Trophoblast cell (in vitro differentiated cells and primary cell): ENCODE measurements at regions not wholly inside any gene's neighbourhood (a gene's known extent, or its start where the extent isn't known, plus 50 kb on each side); places are given as distances from the start of the nearest gene placed in this dataset.

Experiments used
- DNase-seq, 2 donors: peaks; one replicate each; pipeline ENCODE4 v3.0.0-alpha.2; 2016
- H2AFZ ChIP-seq: 2 replicates; pipeline ENCODE4 v1.6.1; 2013; ENCODE audit warnings: low read length, moderate library complexity, mild to moderate bottlenecking; ENCODE audit not compliant: insufficient read depth, poor library complexity
- H2AK5ac ChIP-seq: 2 replicates; pipeline ENCODE4 v1.6.1; 2013; ENCODE audit warnings: mild to moderate bottlenecking, low read length
- H2BK120ac ChIP-seq: 2 replicates; pipeline ENCODE4 v1.6.1; 2013; ENCODE audit warnings: low read length, mild to moderate bottlenecking, moderate library complexity; ENCODE audit not compliant: insufficient read depth, poor library complexity
- H2BK12ac ChIP-seq: 2 replicates; pipeline ENCODE4 v1.6.1; 2013; ENCODE audit warnings: mild to moderate bottlenecking, low read length, moderate library complexity
- H2BK5ac ChIP-seq: 2 replicates; pipeline ENCODE4 v1.6.1; 2013; ENCODE audit warnings: low read length, low read depth, moderate library complexity, mild to moderate bottlenecking; ENCODE audit not compliant: poor library complexity
- H3K14ac ChIP-seq: 2 replicates; pipeline ENCODE4 v1.6.1; 2013; ENCODE audit warnings: mild to moderate bottlenecking, low read length
- H3K18ac ChIP-seq: 2 replicates; pipeline ENCODE4 v1.6.1; 2013; ENCODE audit warnings: mild to moderate bottlenecking, low read length
- H3K23ac ChIP-seq: 2 replicates; pipeline ENCODE4 v1.6.1; 2013; ENCODE audit warnings: low read length
- H3K27ac ChIP-seq: 2 replicates; pipeline ENCODE4 v1.5.1; 2013; ENCODE audit warnings: low read depth, mild to moderate bottlenecking, inconsistent platforms, low read length, moderate library complexity
- H3K27me3 ChIP-seq: 2 replicates; pipeline ENCODE4 v1.6.1; 2013; ENCODE audit warnings: inconsistent platforms, mild to moderate bottlenecking, low read length, moderate library complexity; ENCODE audit not compliant: insufficient read depth
- H3K36me3 ChIP-seq, 2 experiments: 1 replicate in 1 of 2; 2 replicates in 1 of 2; pipeline ENCODE4 v1.6.1; 2013; ENCODE audit warnings: low read length in 2 of 2, mild to moderate bottlenecking in 2 of 2, moderate library complexity in 1 of 2; ENCODE audit not compliant: insufficient read depth in 2 of 2, control insufficient read depth in 1 of 2
- H3K4ac ChIP-seq: 2 replicates; pipeline ENCODE4 v1.6.1; 2013; ENCODE audit warnings: low read depth, mild to moderate bottlenecking, low read length, moderate library complexity
- H3K4me1 ChIP-seq, 2 experiments: 1 replicate in 1 of 2; 2 replicates in 1 of 2; pipeline ENCODE4 v1.6.1; 2013; ENCODE audit warnings: low read length in 2 of 2, mild to moderate bottlenecking in 2 of 2, moderate library complexity in 1 of 2; ENCODE audit not compliant: insufficient read depth in 2 of 2, control insufficient read depth in 1 of 2
- H3K4me2 ChIP-seq: 2 replicates; pipeline ENCODE4 v1.6.1; 2013; ENCODE audit warnings: inconsistent platforms, mild to moderate bottlenecking, low read length, moderate library complexity
- H3K4me3 ChIP-seq: 2 replicates; pipeline ENCODE4 v1.5.1; 2013; ENCODE audit warnings: mild to moderate bottlenecking, low read depth, low read length, inconsistent platforms
- H3K79me1 ChIP-seq: one replicate; pipeline ENCODE4 v1.6.1; 2013; ENCODE audit warnings: low read length
- H3K79me2 ChIP-seq: 2 replicates; pipeline ENCODE4 v1.6.1; 2013; ENCODE audit warnings: low read length, mild to moderate bottlenecking; ENCODE audit not compliant: control insufficient read depth, insufficient read depth, poor library complexity
- H3K9ac ChIP-seq: 2 replicates; pipeline ENCODE4 v1.6.1; 2013; ENCODE audit warnings: mild to moderate bottlenecking, low read length
- H3K9me3 ChIP-seq: 2 replicates; pipeline ENCODE4 v1.6.1; 2013; ENCODE audit warnings: low read depth, mild to moderate bottlenecking, control low read depth, inconsistent platforms, low read length; ENCODE audit not compliant: insufficient read depth
- H4K12ac ChIP-seq: 2 replicates; pipeline ENCODE4 v1.6.1; 2013; ENCODE audit warnings: low read depth, mild to moderate bottlenecking, low read length, moderate library complexity
- H4K8ac ChIP-seq: 2 replicates; pipeline ENCODE4 v1.6.1; 2013; ENCODE audit warnings: low read depth, mild to moderate bottlenecking, low read length, moderate library complexity
- H4K91ac ChIP-seq: one replicate; pipeline ENCODE4 v1.6.1; 2013; ENCODE audit warnings: low read depth, mild to moderate bottlenecking, low read length, moderate library complexity
- WGBS: extraction: QIAGEN DNeasy Blood & Tissue Kit; methylation state at CpG from one replicate; pipeline ENCODE4 v1.1.7; 2013; ENCODE audit warnings: missing lambda C conversion rate; ENCODE audit not compliant: insufficient read length, insufficient coverage; ENCODE audit errors: extremely low coverage; 5-methylcytosine and 5-hydroxymethylcytosine counted together

DNA sequence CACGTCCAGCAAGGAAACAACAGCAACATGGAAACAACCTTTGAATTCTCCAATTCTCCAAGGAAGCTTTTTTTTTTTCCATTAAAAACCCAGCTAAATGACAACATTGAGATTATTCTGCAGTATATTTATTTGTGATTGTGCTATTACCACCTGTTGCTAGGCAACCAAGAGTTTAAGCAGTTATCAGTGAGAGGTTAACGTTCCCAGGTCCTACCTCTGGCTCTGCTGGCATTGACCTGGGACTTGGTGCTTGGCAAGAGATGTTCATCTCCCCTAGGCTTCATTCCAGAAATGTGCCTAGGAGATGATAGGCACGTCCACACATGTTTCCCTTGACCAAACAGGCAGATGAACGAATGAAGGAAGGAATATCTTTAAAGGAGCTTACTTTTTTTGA is 157.0 kb downstream of the TDRD15 start:
- Histone ChIP-seq H3K9ac (no peak overlapping the region), H3K23ac (no peak overlapping the region), H2AK5ac (no peak overlapping the region), H2BK120ac (no peak overlapping the region), H2BK5ac (no peak overlapping the region), H3K79me2 (no peaks in the 10 kb centered on the region), H3K27ac (no peak overlapping the region), H4K12ac (no peak overlapping the region), H2AFZ (no peak overlapping the region), H3K4me3 (no peak overlapping the region), H4K8ac (no peak overlapping the region), H4K91ac (peak overlapping the region; percentile 16), H3K9me3 (no peaks in the 10 kb centered on the region), H3K4me1 (peaks cover 7 to 9% of the 10 kb centered on the region in 2 experiments), H3K36me3 (no peaks in the 10 kb centered on the region), H3K27me3 (no peaks in the 10 kb centered on the region), H3K4me2 (no peak overlapping the region), H3K18ac (no peak overlapping the region), H3K4ac (no peak overlapping the region), H2BK12ac (no peak overlapping the region), H3K79me1 (peaks cover 3% of the 10 kb centered on the region), H3K14ac (no peak overlapping the region)
- WGBS, result no CpG with 5 or more reads among the region's 4 CpGs
- DNase-seq, result no peak

DNA sequence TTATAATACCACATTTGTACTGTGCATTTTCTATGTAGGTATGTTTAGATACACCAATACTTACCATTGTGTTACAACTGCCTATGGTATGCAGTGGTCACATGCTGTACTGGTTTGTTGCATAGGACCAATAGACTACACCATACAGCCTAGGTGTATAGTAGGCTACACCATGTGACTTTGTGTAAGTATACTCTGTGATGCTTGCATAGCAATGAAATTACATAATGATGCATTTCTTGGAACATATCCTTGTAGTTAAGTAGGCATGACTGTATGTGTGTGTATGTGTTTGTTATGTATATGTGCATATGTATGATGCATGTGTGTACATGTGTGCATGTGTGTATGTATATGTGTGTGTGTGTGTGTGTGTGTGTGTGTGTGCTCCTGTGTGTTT is 157.6 kb downstream of the TDRD15 start:
- Histone ChIP-seq H3K14ac (no peak overlapping the region), H2BK120ac (no peak overlapping the region), H3K79me1 (peaks cover 3% of the 10 kb centered on the region), H3K18ac (no peak overlapping the region), H3K23ac (no peak overlapping the region), H2AK5ac (no peak overlapping the region), H4K8ac (no peak overlapping the region), H3K27ac (peak overlapping the region; percentile 73), H2BK12ac (no peak overlapping the region), H2AFZ (no peak overlapping the region), H3K9me3 (no peaks in the 10 kb centered on the region), H3K4me1 (peaks cover 7 to 9% of the 10 kb centered on the region in 2 experiments), H3K4me3 (no peak overlapping the region), H3K4me2 (peak overlapping the region; percentile 20), H4K12ac (no peak overlapping the region), H3K27me3 (no peaks in the 10 kb centered on the region), H3K36me3 (no peaks in the 10 kb centered on the region), H3K79me2 (no peaks in the 10 kb centered on the region), H3K9ac (no peak overlapping the region), H4K91ac (no peak overlapping the region), H2BK5ac (no peak overlapping the region), H3K4ac (no peak overlapping the region)
- peak in 1 of 2 donors; percentile 20 for DNase-seq

DNA sequence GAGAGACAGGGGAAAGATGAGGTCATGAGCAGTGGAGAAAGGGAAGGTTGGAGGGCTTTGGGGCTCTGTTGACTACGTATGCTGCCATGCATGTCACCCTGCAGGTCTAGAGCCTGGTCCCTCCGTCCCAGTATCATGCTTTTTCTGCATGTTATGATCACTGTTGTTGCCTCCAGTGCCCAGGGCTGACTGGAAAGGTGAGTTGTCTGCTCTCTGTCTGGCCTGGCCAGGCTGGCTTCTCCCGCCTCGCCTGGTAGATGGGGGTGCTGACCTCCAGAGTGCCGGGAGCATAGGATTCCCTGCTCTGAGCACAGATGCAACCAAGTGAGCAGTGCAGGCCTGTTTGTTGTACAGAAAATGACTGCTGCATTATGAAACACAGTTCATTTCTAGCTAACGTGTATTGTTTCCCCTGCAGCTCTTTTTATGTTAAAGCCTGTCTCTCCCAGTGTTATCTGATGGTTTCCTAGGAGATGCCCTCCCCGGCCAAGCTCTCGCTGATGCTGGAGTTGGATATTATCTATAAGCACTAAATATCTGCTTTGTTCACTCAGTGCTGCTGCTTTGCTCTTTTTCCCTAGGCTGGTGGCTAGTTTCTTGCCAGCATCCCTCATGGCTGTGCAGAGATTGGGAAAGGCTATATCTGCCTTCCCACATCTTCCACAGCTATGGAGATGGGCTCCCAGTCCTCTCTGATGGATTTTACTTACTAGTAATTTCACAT is 158.2 kb downstream of the TDRD15 start:
- no CpG with 5 or more reads among the region's 8 CpGs for WGBS
- no peak overlapping the region for H2AFZ ChIP-seq
- H3K27ac ChIP-seq, result peak overlapping the region; percentile 73
- peaks cover 3% of the 10 kb centered on the region for H3K79me1 ChIP-seq
- H3K36me3 ChIP-seq, result no peaks in the 10 kb centered on the region
- H2BK12ac ChIP-seq, result no peak overlapping the region
- H2BK120ac ChIP-seq, result no peak overlapping the region
- no peak overlapping the region for H2AK5ac ChIP-seq
- H3K9me3 ChIP-seq, result no peaks in the 10 kb centered on the region
- H4K12ac ChIP-seq, result no peak overlapping the region
- H3K14ac ChIP-seq, result no peak overlapping the region
- DNase-seq, result peak in 1 of 2 donors; percentile 19
- H2BK5ac ChIP-seq, result no peak overlapping the region
- peak overlapping the region; percentile 20 for H3K4me2 ChIP-seq
- H3K79me2 ChIP-seq, result no peaks in the 10 kb centered on the region
- no peak overlapping the region for H3K9ac ChIP-seq
- H3K27me3 ChIP-seq, result no peaks in the 10 kb centered on the region
- H3K4ac ChIP-seq, result no peak overlapping the region
- H3K4me1 ChIP-seq, result peaks cover 7 to 9% of the 10 kb centered on the region in 2 experiments
- H4K8ac ChIP-seq, result no peak overlapping the region
- no peak overlapping the region for H3K23ac ChIP-seq
- no peak overlapping the region for H3K18ac ChIP-seq
- H4K91ac ChIP-seq, result no peak overlapping the region
- no peak overlapping the region for H3K4me3 ChIP-seq

DNA sequence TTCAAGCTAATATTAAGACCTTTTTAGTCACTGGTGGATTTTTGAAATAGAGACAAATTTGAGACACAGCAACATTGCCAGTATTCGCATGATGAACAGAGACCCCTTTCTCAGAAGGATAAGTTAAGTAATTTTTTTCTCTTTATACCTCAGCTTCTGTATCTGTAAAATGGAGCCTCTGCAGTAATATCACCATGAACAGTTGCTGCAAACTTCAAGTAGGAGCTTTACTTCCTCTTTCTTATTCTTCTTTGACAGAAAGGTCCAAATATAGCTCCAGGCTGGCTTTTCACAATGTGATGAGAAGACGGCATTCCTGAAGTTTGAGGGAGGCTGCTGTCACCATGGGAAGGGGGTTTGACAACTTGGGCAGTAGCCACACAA is 158.7 kb downstream of the TDRD15 start:
- Histone ChIP-seq H3K9ac (no peak overlapping the region), H4K91ac (no peak overlapping the region), H4K12ac (no peak overlapping the region), H3K27ac (peak overlapping the region; percentile 31), H3K18ac (no peak overlapping the region), H3K9me3 (no peaks in the 10 kb centered on the region), H2BK12ac (no peak overlapping the region), H4K8ac (no peak overlapping the region), H2AFZ (no peak overlapping the region), H2BK5ac (no peak overlapping the region), H3K79me2 (no peaks in the 10 kb centered on the region), H2AK5ac (no peak overlapping the region), H3K4me2 (no peak overlapping the region), H3K4me1 (peaks cover 7 to 9% of the 10 kb centered on the region in 2 experiments), H3K4me3 (no peak overlapping the region), H3K14ac (no peak overlapping the region), H3K36me3 (no peaks in the 10 kb centered on the region), H3K23ac (no peak overlapping the region), H3K27me3 (no peaks in the 10 kb centered on the region), H2BK120ac (no peak overlapping the region), H3K4ac (no peak overlapping the region), H3K79me1 (peaks cover 3% of the 10 kb centered on the region)
- WGBS, result no CpG with 5 or more reads among the region's 2 CpGs
- DNase-seq, result no peak
